Activated CD8-positive, alpha-beta memory T cell treated with anti-CD3 and anti-CD28 coated beads, Interleukin-2, amount 50 U/mL, for 48 hours (primary cell): ENCODE measurements at regions not wholly inside any gene's neighbourhood (a gene's known extent, or its start where the extent isn't known, plus 50 kb on each side); places are given as distances from the start of the nearest gene placed in this dataset.
"Not testable (repeated sequence)": the region's sequence is repeated elsewhere in the genome, so short reads cannot be mapped to it uniquely, and the experiment has no call there.

Experiments
- DNase-seq: peaks from one replicate; pipeline ENCODE4 v3.0.0-alpha.2; 2020

GRCh38 chr18:22570492-22570891 is 152.8 kb upstream of the CTAGE1 start:
- no peak for DNase-seq

- DNase-seq: no peak
Observed at GRCh38 chr18:22572341-22572740, 154.6 kb upstream of the CTAGE1 start.

- DNase-seq: no peak
Observed at GRCh38 chr18:22579271-22579670, 161.6 kb upstream of the CTAGE1 start.

GRCh38 chr18:22585333-22585732 is 167.6 kb upstream of the CTAGE1 start:
- DNase-seq: no peak

GRCh38 chr18:22585821-22586220 is 168.1 kb upstream of the CTAGE1 start:
- DNase-seq: no peak

GRCh38 chr18:22591222-22591621 is 173.5 kb upstream of the CTAGE1 start:
- no peak for DNase-seq

GRCh38 chr18:22594155-22594690 is 176.5 kb upstream of the CTAGE1 start:
- no peak for DNase-seq

GRCh38 chr18:22601481-22601880 is 183.8 kb upstream of the CTAGE1 start:
- no peak for DNase-seq

- DNase-seq: not testable (repeated sequence)
Observed at GRCh38 chr18:22602456-22602855, 184.7 kb upstream of the CTAGE1 start.

- no peak for DNase-seq
Observed at GRCh38 chr18:22603902-22604301, 186.2 kb upstream of the CTAGE1 start.

- no peak for DNase-seq
Observed at GRCh38 chr18:22604390-22604985, 186.8 kb upstream of the CTAGE1 start.

GRCh38 chr18:22604986-22605421 is 187.3 kb upstream of the CTAGE1 start:
- DNase-seq: no peak

GRCh38 chr18:22605736-22606135 is 188.0 kb upstream of the CTAGE1 start:
- DNase-seq: no peak

GRCh38 chr18:22606563-22607283 is 189.0 kb upstream of the CTAGE1 start:
- DNase-seq: no peak

GRCh38 chr18:22607284-22607635 is 189.5 kb upstream of the CTAGE1 start:
- DNase-seq: no peak

GRCh38 chr18:22608847-22609246 is 191.1 kb upstream of the CTAGE1 start:
- no peak for DNase-seq

- no peak for DNase-seq
Observed at GRCh38 chr18:22609642-22610041, 191.9 kb upstream of the CTAGE1 start.

GRCh38 chr18:22613058-22613690 is 195.5 kb upstream of the CTAGE1 start:
- DNase-seq: no peak

GRCh38 chr18:22613788-22614187 is 196.1 kb upstream of the CTAGE1 start:
- no peak for DNase-seq

GRCh38 chr18:22623513-22623912 is 205.8 kb upstream of the CTAGE1 start:
- no peak for DNase-seq

- DNase-seq: no peak
Observed at GRCh38 chr18:22624176-22624575, 206.5 kb upstream of the CTAGE1 start.

GRCh38 chr18:22625406-22625805 is 207.7 kb upstream of the CTAGE1 start:
- DNase-seq: no peak

GRCh38 chr18:22626771-22627170 is 209.1 kb upstream of the CTAGE1 start:
- DNase-seq: no peak

GRCh38 chr18:22627506-22627905 is 209.8 kb upstream of the CTAGE1 start:
- no peak for DNase-seq
